GM12864 (cell line): ENCODE measurements at regions not wholly inside any gene's neighbourhood (a gene's known extent, or its start where the extent isn't known, plus 50 kb on each side); places are given as distances from the start of the nearest gene placed in this dataset.

Experiments used
- DNase-seq: peaks from one replicate; pipeline ENCODE4 v3.0.0-alpha.2; 2011; ENCODE audit warnings: low read depth
- H3K4me3 ChIP-seq: 2 replicates; pipeline ENCODE4 v1.5.1; 2011; ENCODE audit warnings: mild to moderate bottlenecking, low read depth, low read length, control low read depth
- CTCF ChIP-seq: IDR thresholded peaks from 2 replicates; pipeline ENCODE4 v1.5.1; 2011; ENCODE audit warnings: low read depth, mild to moderate bottlenecking, moderate library complexity, low read length, control low read depth, inconsistent platforms; ENCODE audit errors: missing control alignments

DNA sequence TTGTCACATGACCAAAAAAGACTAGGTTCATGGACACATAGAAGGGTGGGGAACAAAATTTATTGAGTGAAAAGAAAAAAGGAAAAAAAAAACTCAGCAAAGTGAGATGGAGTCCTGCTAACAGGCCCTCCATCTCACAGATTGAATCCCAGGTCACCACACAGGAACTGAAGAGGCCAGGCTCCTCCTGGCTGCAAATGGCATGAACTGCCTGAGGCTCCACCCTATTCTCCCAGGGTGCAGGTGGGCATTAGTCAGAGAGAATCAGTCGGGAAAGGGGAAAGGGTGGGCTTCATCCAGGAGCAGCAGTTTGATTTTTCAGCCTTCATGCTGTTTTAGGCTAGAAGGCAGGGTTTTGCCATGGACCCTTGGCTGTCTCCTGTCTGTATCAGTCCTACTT is 128.5 kb upstream of the GRID2 start:
- TF ChIP-seq CTCF: no peak
- no peak overlapping the region for H3K4me3 ChIP-seq
- no peak for DNase-seq

GRCh38 chr4:92182006-92182735 is 121.6 kb upstream of the GRID2 start:
- H3K4me3 ChIP-seq: no peak overlapping the region
- no peak for DNase-seq
- TF ChIP-seq CTCF: no peak

- no peak for DNase-seq
- no peak for TF ChIP-seq CTCF
- H3K4me3 ChIP-seq: no peak overlapping the region
Observed at GRCh38 chr4:92182736-92183407, 120.9 kb upstream of the GRID2 start.

DNA sequence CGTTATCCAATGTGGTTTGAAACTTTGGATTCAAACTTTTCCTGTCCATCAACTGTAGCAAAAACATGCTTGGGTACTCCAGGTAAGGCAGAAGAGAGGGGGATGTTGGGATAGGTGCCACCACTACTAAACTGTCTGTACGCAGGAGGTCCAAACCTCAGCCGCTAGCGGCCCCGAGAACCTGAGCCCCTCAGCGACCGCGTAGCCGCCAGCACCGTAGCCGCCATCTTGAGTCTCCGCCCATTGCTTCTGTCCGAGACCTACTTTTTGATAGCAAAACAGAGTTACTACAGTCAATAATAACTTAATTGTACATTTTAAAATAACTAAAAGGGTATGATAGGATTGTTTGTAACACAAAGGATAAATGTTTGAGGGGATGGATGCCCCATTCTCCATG is 119.9 kb upstream of the GRID2 start:
- no peak overlapping the region for H3K4me3 ChIP-seq
- no peak for TF ChIP-seq CTCF

DNA sequence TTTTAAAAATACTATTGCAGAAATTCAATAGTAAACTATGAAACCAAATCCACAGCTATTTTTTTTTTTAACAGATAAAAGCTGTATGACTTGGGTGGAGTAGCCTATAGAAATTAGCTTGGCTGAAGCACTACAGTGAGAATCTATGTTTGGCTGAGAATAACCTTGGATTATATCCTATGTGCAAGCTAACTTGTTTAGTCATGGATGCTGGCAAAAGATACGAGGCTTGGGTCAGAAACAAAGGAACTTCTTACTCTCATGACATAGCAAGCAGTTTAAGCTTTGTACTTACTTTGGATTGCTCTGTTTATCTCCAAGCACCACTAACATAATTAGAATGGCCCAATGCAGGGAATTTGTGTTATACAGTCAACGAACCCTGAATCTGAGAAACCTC is 119.2 kb upstream of the GRID2 start:
- H3K4me3 ChIP-seq: no peak overlapping the region
- TF ChIP-seq CTCF: no peak

More for the DNA sequence above, 119.9 kb upstream of the GRID2 start:
- no peak for DNase-seq

GRCh38 chr4:92186239-92186638 is 117.5 kb upstream of the GRID2 start:
- H3K4me3 ChIP-seq: no peak overlapping the region
- no peak for DNase-seq
- TF ChIP-seq CTCF: no peak

More for the DNA sequence above, 119.2 kb upstream of the GRID2 start:
- DNase-seq: no peak

- DNase-seq: no peak
- no peak for TF ChIP-seq CTCF
- H3K4me3 ChIP-seq: no peak overlapping the region
Observed at GRCh38 chr4:92189146-92189545, 114.6 kb upstream of the GRID2 start.
